ENCODE measurements at regions not wholly inside any gene's neighbourhood (a gene's known extent, or its start where the extent isn't known, plus 50 kb on each side); places are given as distances from the start of the nearest gene placed in this dataset.

- H3K18ac ChIP-seq (ENCODE audit: low read depth in 1 of 2, low read length in 2 of 2), result no peak overlapping the region
- H3K4me1 ChIP-seq (ENCODE audit: control insufficient read depth, insufficient read depth, low read depth, low read length), result no peaks in the 10 kb centered on the region
- peaks cover 4 to 5% of the 10 kb centered on the region in 2 experiments for H3K27me3 ChIP-seq (ENCODE audit: control insufficient read depth in 1 of 2, insufficient read depth in 1 of 2, low read length in 2 of 2)
- H3K4me3 ChIP-seq (ENCODE audit: insufficient read depth in 1 of 2, low read depth in 1 of 2, low read length in 2 of 2), result no peak overlapping the region
- H3K27ac ChIP-seq (ENCODE audit: low read length, poor library complexity, severe bottlenecking), result no peak overlapping the region
- H2AFZ ChIP-seq (ENCODE audit: low read depth, low read length), result no peak overlapping the region
- H3K9me3 ChIP-seq (ENCODE audit: control insufficient read depth, low read length), result no peaks in the 10 kb centered on the region
- H3K79me1 ChIP-seq (replicated peaks; ENCODE audit: low read length, poor library complexity, severe bottlenecking), result no peaks in the 10 kb centered on the region
- H2BK120ac ChIP-seq (ENCODE audit: low read depth, low read length), result no peak overlapping the region
- H3K4me2 ChIP-seq (ENCODE audit: low read length, poor library complexity, severe bottlenecking), result no peak overlapping the region
- no peak overlapping the region for H2BK15ac ChIP-seq (ENCODE audit: low read depth, poor library complexity, severe bottlenecking)
- H2AK5ac ChIP-seq (ENCODE audit: low read length, severe bottlenecking), result no peak overlapping the region
- H3K14ac ChIP-seq (ENCODE audit: low read length in 2 of 2), result no peak overlapping the region
- H3K9ac ChIP-seq (ENCODE audit: low read length), result no peak overlapping the region
- no peak overlapping the region for H2BK5ac ChIP-seq (ENCODE audit: low read depth, low read length, poor library complexity, severe bottlenecking)
- H3K4ac ChIP-seq (ENCODE audit: low read depth in 1 of 2, low read length in 2 of 2), result no peak overlapping the region
- no peak overlapping the region for H3K23ac ChIP-seq (ENCODE audit: low read length in 2 of 2)
- no peak overlapping the region for H4K91ac ChIP-seq (ENCODE audit: low read length)
- no peak overlapping the region for H4K8ac ChIP-seq (ENCODE audit: low read length)
- no peak overlapping the region for H2BK12ac ChIP-seq (ENCODE audit: low read length in 2 of 2)
- DNase-seq, result no peak
- WGBS, result 80% methylated on average over 5 of the region's 6 CpGs
- H3K36me3 ChIP-seq (ENCODE audit: control insufficient read depth in 1 of 2, insufficient read depth in 2 of 2, low read depth in 1 of 2, low read length in 2 of 2), result no peaks in the 10 kb centered on the region
Observed at GRCh38 chr16:79865918-79866317, 265.4 kb upstream of the MAF start.

GRCh38 chr16:79864781-79865391 is 264.3 kb upstream of the MAF start:
- H3K9ac ChIP-seq (ENCODE audit: low read length), result no peak overlapping the region
- peaks cover 4 to 5% of the 10 kb centered on the region in 2 experiments for H3K27me3 ChIP-seq (ENCODE audit: control insufficient read depth in 1 of 2, insufficient read depth in 1 of 2, low read length in 2 of 2)
- no peak overlapping the region for H3K4ac ChIP-seq (ENCODE audit: low read depth in 1 of 2, low read length in 2 of 2)
- H4K91ac ChIP-seq (ENCODE audit: low read length), result no peak overlapping the region
- H2BK120ac ChIP-seq (ENCODE audit: low read depth, low read length), result no peak overlapping the region
- H2BK15ac ChIP-seq (ENCODE audit: low read depth, poor library complexity, severe bottlenecking), result no peak overlapping the region
- H2BK12ac ChIP-seq (ENCODE audit: low read length in 2 of 2), result no peak overlapping the region
- H2AK5ac ChIP-seq (ENCODE audit: low read length, severe bottlenecking), result no peak overlapping the region
- H3K9me3 ChIP-seq (ENCODE audit: control insufficient read depth, low read length), result no peaks in the 10 kb centered on the region
- no peaks in the 10 kb centered on the region for H3K4me1 ChIP-seq (ENCODE audit: control insufficient read depth, insufficient read depth, low read depth, low read length)
- no peak overlapping the region for H3K23ac ChIP-seq (ENCODE audit: low read length in 2 of 2)
- no peak overlapping the region for H3K18ac ChIP-seq (ENCODE audit: low read depth in 1 of 2, low read length in 2 of 2)
- no peak overlapping the region for H2AFZ ChIP-seq (ENCODE audit: low read depth, low read length)
- H4K8ac ChIP-seq (ENCODE audit: low read length), result no peak overlapping the region
- H3K79me1 ChIP-seq (replicated peaks; ENCODE audit: low read length, poor library complexity, severe bottlenecking), result no peaks in the 10 kb centered on the region
- H2BK5ac ChIP-seq (ENCODE audit: low read depth, low read length, poor library complexity, severe bottlenecking), result no peak overlapping the region
- no peak overlapping the region for H3K27ac ChIP-seq (ENCODE audit: low read length, poor library complexity, severe bottlenecking)
- no peaks in the 10 kb centered on the region for H3K36me3 ChIP-seq (ENCODE audit: control insufficient read depth in 1 of 2, insufficient read depth in 2 of 2, low read depth in 1 of 2, low read length in 2 of 2)
- WGBS, result 86% methylated on average over 6 of the region's 7 CpGs
- no peak overlapping the region for H3K14ac ChIP-seq (ENCODE audit: low read length in 2 of 2)
- no peak overlapping the region for H3K4me3 ChIP-seq (ENCODE audit: insufficient read depth in 1 of 2, low read depth in 1 of 2, low read length in 2 of 2)
- H3K4me2 ChIP-seq (ENCODE audit: low read length, poor library complexity, severe bottlenecking), result no peak overlapping the region
- no peak for DNase-seq

GRCh38 chr16:79864032-79864780 is 263.7 kb upstream of the MAF start:
- WGBS, result 67% methylated on average over 2 of the region's 8 CpGs
- Histone ChIP-seq H2BK12ac (ENCODE audit: low read length in 2 of 2) (no peak overlapping the region), H3K18ac (ENCODE audit: low read depth in 1 of 2, low read length in 2 of 2) (no peak overlapping the region), H2AK5ac (ENCODE audit: low read length, severe bottlenecking) (no peak overlapping the region), H4K8ac (ENCODE audit: low read length) (no peak overlapping the region), H2BK15ac (ENCODE audit: low read depth, poor library complexity, severe bottlenecking) (no peak overlapping the region), H3K4me2 (ENCODE audit: low read length, poor library complexity, severe bottlenecking) (no peak overlapping the region), H4K91ac (ENCODE audit: low read length) (no peak overlapping the region), H3K27ac (ENCODE audit: low read length, poor library complexity, severe bottlenecking) (no peak overlapping the region), H2AFZ (ENCODE audit: low read depth, low read length) (no peak overlapping the region), H3K9me3 (ENCODE audit: control insufficient read depth, low read length) (no peaks in the 10 kb centered on the region), H3K79me1 (replicated peaks; ENCODE audit: low read length, poor library complexity, severe bottlenecking) (no peaks in the 10 kb centered on the region), H3K27me3 (ENCODE audit: control insufficient read depth in 1 of 2, insufficient read depth in 1 of 2, low read length in 2 of 2) (peaks cover 4 to 5% of the 10 kb centered on the region in 2 experiments), H3K4me1 (ENCODE audit: control insufficient read depth, insufficient read depth, low read depth, low read length) (no peaks in the 10 kb centered on the region), H3K23ac (ENCODE audit: low read length in 2 of 2) (no peak overlapping the region), H3K4ac (ENCODE audit: low read depth in 1 of 2, low read length in 2 of 2) (no peak overlapping the region), H3K4me3 (ENCODE audit: insufficient read depth in 1 of 2, low read depth in 1 of 2, low read length in 2 of 2) (no peak overlapping the region), H3K9ac (ENCODE audit: low read length) (no peak overlapping the region), H3K36me3 (ENCODE audit: control insufficient read depth in 1 of 2, insufficient read depth in 2 of 2, low read depth in 1 of 2, low read length in 2 of 2) (no peaks in the 10 kb centered on the region), H2BK5ac (ENCODE audit: low read depth, low read length, poor library complexity, severe bottlenecking) (no peak overlapping the region), H3K14ac (ENCODE audit: low read length in 2 of 2) (no peak overlapping the region), H2BK120ac (ENCODE audit: low read depth, low read length) (no peak overlapping the region)
- DNase-seq, result no peak

- H3K79me1 ChIP-seq (replicated peaks; ENCODE audit: low read length, poor library complexity, severe bottlenecking), result no peaks in the 10 kb centered on the region
- DNase-seq, result no peak
- H2AFZ ChIP-seq (ENCODE audit: low read depth, low read length), result no peak overlapping the region
- no peak overlapping the region for H3K4ac ChIP-seq (ENCODE audit: low read depth in 1 of 2, low read length in 2 of 2)
- H4K91ac ChIP-seq (ENCODE audit: low read length), result no peak overlapping the region
- H3K14ac ChIP-seq (ENCODE audit: low read length in 2 of 2), result no peak overlapping the region
- H3K4me1 ChIP-seq (ENCODE audit: control insufficient read depth, insufficient read depth, low read depth, low read length), result no peaks in the 10 kb centered on the region
- H3K9me3 ChIP-seq (ENCODE audit: control insufficient read depth, low read length), result no peaks in the 10 kb centered on the region
- peaks cover 0 to 4% of the 10 kb centered on the region in 2 experiments for H3K27me3 ChIP-seq (ENCODE audit: control insufficient read depth in 1 of 2, insufficient read depth in 1 of 2, low read length in 2 of 2)
- H2BK5ac ChIP-seq (ENCODE audit: low read depth, low read length, poor library complexity, severe bottlenecking), result no peak overlapping the region
- H2BK12ac ChIP-seq (ENCODE audit: low read length in 2 of 2), result no peak overlapping the region
- no peak overlapping the region for H2AK5ac ChIP-seq (ENCODE audit: low read length, severe bottlenecking)
- H3K36me3 ChIP-seq (ENCODE audit: control insufficient read depth in 1 of 2, insufficient read depth in 2 of 2, low read depth in 1 of 2, low read length in 2 of 2), result no peaks in the 10 kb centered on the region
- H2BK120ac ChIP-seq (ENCODE audit: low read depth, low read length), result no peak overlapping the region
- H3K4me2 ChIP-seq (ENCODE audit: low read length, poor library complexity, severe bottlenecking), result no peak overlapping the region
- H4K8ac ChIP-seq (ENCODE audit: low read length), result no peak overlapping the region
- H3K18ac ChIP-seq (ENCODE audit: low read depth in 1 of 2, low read length in 2 of 2), result no peak overlapping the region
- 76% methylated on average over 6 of the region's 7 CpGs for WGBS
- H3K23ac ChIP-seq (ENCODE audit: low read length in 2 of 2), result no peak overlapping the region
- H3K9ac ChIP-seq (ENCODE audit: low read length), result no peak overlapping the region
- no peak overlapping the region for H3K27ac ChIP-seq (ENCODE audit: low read length, poor library complexity, severe bottlenecking)
- no peak overlapping the region for H2BK15ac ChIP-seq (ENCODE audit: low read depth, poor library complexity, severe bottlenecking)
- H3K4me3 ChIP-seq (ENCODE audit: insufficient read depth in 1 of 2, low read depth in 1 of 2, low read length in 2 of 2), result no peak overlapping the region
Observed at GRCh38 chr16:79863128-79864031, 262.8 kb upstream of the MAF start.
